GM21360 (cell line): ENCODE measurements at regions not wholly inside any gene's neighbourhood (a gene's known extent, or its start where the extent isn't known, plus 50 kb on each side); places are given as distances from the start of the nearest gene placed in this dataset.

Experiments
- ATAC-seq: cut with Tn5 transposase; IDR thresholded peaks from one replicate; pipeline ENCODE4 v1.9.1; 2021; ENCODE audit warnings: mild to moderate bottlenecking, moderate library complexity; ENCODE audit not compliant: unreplicated experiment

DNA sequence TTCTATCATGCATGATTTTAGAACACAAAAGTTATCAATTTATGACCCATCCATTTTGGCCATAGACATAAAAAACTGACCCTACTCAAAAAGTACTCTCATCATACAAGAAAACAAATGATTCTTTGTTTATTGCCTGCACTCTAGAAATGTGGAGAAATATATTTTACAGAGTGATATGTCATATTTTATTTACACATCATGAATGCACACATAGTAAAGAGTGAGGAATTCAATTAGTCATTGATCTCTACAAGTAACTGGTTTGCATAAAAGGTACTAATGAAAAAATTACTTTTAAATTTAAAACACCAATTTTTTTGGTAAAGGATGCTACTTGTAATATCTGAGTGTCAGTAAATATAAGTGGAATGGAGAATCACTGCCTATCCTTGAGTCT, 242.5 kb upstream of the FAT4 start:
- ATAC-seq: no peak

DNA sequence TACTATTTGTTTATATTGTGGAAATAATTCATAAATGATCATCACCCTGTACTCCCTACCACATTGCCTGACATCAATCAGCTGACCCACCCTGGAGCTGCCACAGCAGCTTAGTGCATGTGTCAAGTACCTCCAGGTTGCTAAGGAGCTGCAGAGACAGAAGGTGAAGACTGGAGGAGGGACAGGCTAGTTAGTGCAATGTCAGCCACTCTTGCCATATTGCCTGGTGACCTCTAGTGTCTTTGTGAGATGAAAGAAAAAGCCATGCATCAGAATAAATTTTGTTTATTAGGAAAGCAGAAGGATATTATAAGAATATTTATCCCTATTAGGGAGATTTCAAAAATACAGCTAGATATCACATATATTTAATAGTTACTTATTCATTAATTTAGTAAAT, 243.9 kb upstream of the FAT4 start:
- no peak for ATAC-seq

DNA sequence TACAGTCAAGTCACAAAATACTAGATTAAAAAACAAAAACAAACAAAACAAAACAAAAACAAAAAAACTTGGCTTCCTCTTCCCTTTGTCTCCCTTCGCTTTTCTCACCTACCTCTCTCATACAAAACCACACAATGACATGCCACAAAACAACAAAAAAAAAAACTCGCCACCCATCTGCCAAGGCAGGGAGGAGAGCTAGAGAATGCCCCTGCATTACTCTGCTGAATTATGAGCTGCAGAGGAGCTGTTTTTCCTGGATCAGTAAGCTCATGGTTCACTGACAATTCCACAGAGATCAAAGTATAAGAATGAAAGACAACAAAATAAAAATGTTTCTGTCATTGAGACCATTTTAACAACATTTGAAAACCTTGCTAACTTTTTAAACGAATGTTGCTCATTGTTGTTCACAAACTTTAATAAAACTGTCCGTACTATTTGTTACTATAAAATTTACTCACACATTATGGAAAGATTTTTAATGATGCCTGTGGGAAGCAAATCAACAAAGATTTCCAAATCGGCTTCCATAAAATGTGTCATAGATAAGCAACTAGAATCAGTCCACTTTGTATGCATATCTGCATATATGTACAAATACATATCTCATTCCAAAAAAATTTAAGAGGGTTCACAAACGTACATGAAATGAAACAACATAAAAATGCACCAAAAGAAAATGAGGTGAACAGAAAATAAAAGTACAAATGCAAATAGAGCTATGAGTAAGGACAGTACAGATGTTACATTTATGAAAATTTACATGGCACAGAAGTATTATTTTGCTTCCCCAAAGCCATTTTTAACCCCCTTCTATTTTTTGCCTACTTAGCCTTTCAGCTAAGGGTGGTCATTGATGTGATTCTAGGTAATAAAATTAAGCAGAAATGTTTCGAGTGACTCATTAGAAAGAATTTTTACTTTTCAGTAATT, 252.4 kb upstream of the FAT4 start:
- no peak for ATAC-seq

DNA sequence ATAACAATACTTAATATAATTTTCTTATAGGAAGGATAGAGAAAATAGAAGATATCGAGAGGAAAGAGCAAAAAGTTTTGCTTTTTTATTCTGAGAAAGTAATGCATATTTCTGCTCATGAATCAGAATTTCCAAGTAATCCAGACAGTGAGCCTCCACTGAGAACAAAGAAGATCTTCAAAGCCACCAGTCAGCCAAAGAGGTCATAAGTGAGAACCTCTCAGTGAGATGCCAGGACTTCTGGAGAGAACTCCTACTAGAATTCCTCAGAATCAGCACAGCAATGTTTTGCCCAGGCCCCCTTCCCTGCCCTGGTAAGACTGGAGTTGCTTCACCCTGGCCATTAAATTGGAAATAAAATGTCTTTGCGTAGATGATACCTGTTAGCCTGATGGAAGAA, 254.4 kb upstream of the FAT4 start:
- no peak for ATAC-seq

DNA sequence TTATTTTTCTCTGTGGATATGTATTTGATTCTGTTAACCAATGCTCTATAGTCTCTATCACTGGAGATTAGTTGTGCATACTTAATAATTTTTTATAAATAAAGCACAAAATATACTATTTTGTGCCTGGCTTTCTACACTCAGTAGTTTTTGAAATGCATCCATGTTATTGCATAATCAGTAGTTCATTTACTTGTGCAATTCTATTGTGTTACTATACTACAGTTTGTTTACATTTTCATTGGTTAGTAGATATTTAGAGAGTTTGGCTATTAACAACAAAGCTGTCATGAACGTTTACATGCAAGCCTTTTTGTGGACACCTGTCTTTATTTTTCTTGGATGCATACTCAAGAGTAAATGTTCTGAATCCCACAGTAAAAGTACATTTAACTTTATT, 265.0 kb upstream of the FAT4 start:
- ATAC-seq: no peak

DNA sequence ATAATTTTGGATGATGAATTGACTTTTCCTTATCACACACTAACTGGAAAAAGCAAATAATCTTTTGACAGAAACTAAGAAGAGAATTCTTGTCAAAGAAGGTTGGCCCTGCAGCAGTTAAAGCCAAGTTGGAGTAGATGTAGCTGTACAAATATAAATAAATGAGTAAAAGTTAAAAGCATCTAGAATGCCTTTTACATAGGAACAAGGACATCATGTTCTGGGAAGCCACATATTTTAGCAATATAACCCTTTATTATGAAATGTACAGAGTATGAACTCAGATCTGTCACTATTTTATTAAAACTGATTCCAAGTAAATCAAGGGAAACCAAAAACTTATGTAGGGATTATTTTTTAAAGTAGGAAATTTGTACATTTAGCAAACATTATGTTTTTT, 269.4 kb upstream of the FAT4 start:
- ATAC-seq: no peak

DNA sequence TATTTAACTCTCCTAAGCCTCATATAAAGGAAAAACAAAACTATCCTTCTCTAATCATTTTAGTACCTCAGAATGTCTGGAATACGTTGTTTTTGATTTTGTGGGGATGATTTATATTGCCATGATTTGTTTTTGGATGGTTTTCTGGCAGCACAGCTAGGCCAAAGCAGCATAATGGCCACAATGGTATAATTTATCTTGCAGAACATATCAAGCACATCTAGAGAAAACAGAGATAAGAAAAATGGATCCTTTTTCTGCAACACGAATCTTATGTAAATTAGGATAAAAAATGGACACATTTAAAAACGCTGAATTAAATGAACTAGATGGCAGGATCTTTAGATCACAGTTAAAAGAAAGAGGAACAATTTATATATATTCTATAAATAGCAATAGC, 269.9 kb upstream of the FAT4 start:
- no peak for ATAC-seq

DNA sequence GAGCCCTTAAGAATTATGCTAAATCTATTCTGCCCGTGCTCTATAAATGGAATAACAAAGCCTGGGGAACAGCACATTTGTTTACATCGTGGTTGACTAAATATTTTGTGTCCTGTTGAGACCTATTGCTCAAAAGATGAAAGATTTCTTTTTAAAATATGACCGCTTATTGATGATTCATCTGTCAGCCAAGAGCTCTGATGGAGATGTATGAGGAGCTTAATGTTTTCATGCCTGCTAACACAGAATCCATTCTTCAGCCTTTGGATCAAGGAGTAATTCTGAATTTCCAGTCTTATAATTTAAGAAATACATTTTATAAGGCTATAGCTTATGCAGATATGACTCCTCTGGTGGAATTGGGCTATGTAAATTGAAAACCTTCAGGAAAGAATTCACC, 271.3 kb upstream of the FAT4 start:
- ATAC-seq: no peak

DNA sequence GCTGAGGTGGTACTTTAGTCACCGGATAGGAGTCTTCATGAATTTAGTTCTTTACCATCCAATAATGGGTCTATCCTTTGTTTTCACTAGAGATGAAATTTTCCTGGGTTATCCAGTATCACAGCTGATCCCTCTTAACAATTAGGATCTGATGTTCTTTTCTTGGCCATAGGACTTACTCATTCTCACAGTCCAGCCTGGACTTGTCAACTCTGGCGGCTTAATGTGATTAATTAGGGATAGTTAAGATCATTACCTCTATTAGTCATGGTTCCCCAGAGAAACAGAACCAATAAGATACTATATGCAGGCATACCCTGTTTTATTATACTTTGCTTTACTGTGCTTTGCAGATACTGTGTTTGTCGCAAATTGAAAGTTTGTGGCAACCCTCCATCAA, 272.7 kb upstream of the FAT4 start:
- no peak for ATAC-seq

DNA sequence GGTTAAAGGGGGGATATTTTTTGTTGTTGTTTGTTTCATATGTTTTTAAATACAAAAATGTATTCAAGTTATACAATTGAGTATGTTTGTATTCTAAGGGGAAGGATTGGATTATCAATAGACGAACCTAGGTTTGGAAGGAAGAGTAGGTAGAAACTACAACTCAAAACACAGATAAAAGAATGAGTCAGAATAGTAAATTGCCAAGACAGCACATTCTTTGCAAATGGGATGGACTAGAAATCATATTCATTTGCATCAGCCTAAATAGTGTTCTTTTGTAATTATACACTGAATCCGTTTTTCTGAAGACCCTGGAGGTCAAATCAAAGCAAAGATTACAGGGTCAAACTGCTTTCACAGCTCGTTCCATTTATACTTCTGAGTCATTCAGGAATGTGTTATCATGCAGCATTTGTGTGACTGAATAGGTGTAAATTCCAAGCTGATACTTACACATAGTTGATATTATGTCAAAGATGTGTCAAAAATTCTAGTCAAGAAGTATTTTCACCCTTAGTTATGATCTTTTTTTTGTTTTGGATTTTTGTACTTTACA, 273.3 kb upstream of the FAT4 start:
- no peak for ATAC-seq

DNA sequence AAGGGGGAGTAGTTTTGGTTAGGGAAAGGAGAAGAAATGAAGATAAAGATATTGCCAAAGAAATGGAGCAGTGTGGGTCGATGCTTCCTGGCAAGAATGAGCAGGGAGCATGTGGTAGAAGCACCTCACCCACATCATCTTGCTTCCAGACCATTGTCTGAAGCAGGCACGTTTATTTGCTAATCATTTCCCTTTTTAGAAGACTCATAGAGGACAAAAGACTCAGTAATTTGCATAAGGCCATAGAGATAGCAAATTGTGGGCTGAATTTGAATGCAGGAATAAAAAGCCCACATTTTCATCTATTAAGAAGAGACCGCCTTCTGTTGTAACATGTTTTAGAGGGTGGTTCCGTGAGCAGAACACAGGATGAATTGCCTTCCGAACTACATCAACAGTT, 275.2 kb upstream of the FAT4 start:
- ATAC-seq: no peak

DNA sequence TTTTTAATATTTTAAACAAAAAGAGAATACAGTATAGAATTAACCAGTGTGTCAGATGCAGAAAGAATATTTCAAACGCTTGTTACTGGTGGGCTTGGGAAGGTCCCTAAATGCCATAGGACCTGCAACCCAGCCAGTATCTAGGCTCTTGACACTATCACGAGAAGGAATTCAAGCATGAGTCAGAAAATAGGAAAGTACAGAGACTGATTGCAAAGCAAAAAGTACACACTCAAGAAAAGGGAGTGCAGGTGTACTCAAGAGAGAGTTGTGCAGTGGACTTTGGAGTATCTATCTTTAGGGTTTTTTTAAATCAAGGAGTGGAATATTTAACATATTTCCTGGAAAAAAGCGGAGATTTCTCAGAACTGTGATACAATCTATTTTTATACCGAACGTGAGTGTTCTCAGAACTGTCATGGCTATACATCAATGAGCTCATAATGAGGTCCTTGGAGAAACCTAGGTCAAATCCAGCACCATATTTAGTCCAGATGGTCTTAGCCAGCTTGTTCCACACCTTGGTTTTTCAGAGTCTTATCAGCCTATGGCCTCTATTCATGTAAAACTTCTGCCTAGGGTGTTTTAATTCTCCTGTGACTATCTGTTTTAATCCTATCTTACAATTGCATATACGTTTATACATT, 291.8 kb upstream of the FAT4 start:
- no peak for ATAC-seq

DNA sequence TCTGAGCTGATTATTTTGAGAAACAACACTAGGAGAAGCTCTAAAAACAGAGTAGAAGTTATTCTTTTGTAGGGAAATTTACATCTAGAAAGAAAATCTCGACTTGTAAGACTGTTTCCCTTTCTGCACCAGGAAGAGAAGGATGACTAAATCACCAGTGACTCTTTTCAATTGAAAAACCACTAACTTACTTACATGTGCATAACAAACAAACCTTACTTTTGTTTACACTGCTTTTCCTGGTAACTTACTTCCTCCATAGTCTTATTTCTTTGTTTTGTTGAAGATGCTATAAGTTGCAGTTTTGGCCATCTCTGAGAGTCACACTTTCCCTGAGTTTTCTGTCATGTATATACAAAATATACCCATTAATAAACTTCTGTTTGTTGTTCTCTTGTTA, 293.6 kb upstream of the FAT4 start:
- no peak for ATAC-seq

DNA sequence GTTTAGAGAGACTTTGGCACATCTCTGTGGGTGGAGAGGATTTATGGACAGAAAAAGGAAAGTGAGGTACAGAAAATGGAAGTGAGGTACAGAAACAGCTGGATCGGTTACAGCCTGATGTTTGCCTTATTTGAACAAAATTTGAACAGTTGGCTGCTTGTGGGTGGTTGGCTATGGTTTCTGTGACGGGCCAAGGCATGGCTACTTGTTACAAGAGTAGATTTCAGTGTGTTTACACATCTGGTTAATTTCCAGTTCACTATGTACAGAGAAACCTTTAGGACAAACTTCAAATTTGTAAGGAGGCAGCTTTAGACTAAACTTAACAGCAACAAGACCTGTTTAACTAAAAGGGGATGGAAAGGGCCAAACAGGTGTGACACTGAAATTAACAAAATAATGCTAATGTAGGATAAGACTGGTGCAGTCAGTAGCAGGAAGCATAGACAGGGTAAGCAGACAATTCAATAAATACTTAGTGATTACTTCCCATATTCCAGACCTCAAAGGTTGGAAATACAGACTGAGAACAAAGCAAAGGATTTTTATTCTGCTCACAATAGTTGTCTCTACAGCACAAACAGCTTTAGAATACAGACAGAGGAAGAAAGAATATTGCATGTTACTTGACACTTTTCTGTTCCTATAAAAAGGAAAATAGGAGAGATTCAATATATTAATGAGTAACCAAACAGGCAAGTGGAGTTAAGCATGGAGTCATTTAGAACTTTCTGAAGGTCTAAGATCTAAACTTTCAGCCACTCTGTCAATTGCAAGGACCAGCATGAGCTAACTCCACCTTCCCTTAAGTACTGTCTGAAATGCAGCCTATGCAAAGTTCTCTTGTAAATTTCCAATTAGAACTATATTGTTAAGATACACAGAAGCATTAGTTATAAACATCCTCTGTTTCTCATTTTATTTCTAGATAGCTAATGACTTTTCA, 294.4 kb upstream of the FAT4 start:
- ATAC-seq: no peak

DNA sequence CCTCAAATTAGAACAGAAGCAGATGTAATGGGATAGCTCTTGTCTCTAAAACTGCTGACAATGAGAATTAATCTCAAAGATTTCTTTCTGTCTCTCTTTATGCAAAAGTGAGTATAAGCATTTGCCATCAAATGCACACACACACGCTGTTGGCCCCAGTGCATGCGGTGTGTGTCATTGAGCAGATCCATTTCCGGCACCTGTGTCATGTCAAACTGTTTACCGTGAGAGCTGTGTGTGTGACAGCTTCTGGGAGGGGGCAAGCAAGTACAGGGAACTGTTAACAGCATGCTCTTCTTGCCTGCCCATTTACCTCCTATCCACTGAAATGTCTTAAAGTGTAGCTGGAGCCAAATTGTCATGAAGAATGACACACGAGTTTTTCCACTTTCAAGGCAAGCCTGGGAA, 297.9 kb upstream of the FAT4 start:
- ATAC-seq: no peak

DNA sequence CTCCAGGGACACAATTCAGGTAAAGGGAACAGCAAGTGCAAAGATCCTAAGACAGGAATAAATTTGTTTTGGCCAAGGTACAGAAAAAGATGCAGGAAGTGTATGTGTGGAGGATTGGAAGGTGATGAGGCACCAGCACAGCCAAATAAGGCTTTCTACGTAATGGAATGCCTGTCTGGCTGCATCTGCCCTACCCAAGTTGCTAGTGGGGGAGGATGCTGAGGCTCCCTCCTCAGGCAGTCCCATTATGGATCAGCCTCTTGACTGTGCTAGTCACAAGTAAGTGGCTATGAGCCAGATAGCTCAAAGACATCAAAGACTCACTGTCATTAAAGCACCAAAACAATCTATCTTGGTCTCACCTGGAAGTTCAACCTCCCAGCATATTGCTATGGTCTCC, 300.9 kb upstream of the FAT4 start:
- no peak for ATAC-seq

DNA sequence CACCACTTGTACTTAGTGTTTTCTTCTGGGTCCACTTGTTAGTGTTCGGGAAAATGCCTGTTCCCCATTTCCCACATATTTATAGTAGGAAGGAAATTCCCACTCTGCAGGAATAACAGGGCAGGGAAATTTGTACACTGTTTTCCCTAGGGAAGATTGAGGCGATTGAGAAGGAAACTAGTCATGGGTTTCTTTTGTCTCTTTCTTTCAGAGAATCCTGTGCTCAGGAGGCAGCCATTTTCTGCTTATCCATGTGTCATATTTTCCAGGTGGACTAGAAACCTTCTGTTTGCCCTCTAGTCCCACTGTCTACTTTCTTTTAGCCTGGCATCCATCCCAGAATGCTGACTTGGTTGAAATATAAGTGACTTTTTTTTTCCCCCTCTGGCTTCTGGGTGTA, 299.1 kb upstream of the ANKRD50 start:
- no peak for ATAC-seq

DNA sequence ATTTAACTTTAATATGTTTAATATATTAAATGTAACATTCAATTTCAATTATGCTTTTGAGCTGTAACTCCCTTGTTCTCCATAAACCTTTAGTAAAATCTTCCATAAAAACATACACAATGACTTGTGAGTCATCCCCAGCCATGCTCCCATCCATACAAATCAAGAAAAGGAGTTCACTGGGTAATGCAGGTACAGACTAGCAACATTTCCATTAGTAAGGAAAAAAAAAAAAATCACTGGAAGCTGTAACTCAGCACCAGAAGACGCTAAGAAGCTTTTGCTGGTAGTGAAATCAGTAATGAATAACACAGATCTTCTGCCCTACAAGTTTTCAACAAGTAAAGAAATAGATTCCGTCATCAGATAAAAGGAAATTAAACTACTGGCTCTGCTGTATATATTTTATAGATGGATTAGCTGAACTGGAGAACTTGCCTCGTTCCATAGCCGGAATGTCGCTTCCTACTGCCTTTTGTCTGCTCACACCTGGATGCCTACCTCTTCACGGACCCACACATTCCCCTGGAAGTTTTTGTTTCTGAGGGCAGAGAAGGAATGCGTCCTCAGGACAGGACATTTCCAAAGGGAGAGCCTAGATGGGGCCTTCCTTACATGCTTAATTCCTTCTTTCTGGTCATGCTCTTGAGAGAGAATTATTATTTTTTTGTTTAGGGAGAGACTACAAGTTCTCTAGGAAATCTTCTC, 298.4 kb upstream of the ANKRD50 start:
- ATAC-seq: no peak

DNA sequence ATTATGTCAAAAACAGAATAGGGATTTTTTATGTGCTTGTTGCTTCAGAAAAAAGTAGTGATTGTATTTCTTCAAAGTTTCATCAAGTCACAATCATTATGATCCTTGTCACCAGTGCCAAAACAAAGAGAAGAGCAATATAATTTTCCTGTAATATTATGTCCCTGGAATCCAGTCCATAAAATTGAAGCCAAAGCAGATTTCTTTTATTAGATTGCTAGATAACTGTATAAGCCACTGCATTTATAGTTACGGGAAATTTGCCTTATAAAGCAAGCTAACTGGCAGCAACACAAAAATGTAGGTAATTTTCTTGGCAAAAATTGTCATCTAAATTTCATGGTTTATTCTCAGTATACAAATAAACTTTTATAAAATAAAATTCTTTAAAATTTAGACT, 296.1 kb upstream of the ANKRD50 start:
- no peak for ATAC-seq

DNA sequence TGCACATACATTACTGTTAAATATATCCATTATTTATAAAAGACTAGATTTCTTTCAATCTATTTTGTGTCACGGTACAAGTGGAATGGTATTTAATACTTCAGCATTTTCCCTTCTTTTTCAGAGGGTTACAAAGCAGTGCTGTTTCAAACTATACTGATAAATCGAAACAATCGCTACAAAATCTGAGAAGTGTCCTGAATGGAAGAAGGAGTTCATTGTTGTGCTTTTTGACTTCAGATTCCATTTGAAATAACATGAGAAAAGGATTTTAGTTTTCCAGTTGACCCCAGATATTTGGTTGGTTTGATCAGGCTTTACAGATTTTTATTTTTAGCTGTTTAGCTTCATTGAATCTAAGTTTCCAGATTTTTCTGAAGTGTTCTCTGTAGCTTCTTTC, 292.1 kb upstream of the ANKRD50 start:
- no peak for ATAC-seq

DNA sequence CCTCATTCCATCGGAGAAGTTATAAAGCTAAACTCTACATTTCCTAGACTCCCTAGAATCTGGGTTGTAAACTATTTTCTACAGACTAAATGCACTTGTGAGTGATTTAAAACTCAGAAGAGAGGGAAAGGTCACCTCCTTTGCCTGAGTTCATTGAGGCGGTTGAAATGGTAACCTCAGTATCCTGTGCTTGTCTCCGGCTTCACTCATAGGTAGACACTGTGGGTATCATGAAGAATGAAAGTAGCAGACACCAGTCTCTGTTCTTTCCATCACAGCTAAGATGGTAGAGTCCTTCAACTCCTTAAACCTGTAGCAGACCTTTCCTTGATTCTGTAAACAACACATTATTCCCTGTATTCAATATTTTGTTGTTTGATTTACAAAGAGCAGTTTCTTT, 291.3 kb upstream of the ANKRD50 start:
- ATAC-seq: no peak
